Prostate gland (tissue), 2 donors: ENCODE measurements at regions not wholly inside any gene's neighbourhood (a gene's known extent, or its start where the extent isn't known, plus 50 kb on each side); places are given as distances from the start of the nearest gene placed in this dataset.
A peak's percentile ranks its signal among the peaks of the same experiment; 100 is the strongest.

Experiments
- CTCF ChIP-seq, 4 experiments: fragments of 200-600 bp in 2 of 4; fragments of 450-650 bp in 2 of 4; sonication (generic) in 2 of 4; IDR thresholded peaks; 1 replicate in 3 of 4; 2 replicates in 1 of 4; pipeline ENCODE4 v1.5.1; 2016 to 2019; ENCODE audit warnings: antibody characterized with exemption in 4 of 4, mild to moderate bottlenecking in 2 of 4, moderate library complexity in 2 of 4
- POLR2A ChIP-seq: fragments of 450-650 bp; IDR thresholded peaks from one replicate; pipeline ENCODE4 v1.6.1; 2016; ENCODE audit warnings: antibody characterized with exemption, mild to moderate bottlenecking
- POLR2AphosphoS5 ChIP-seq: sonication (generic); formaldehyde crosslinking; IDR thresholded peaks from one replicate; pipeline ENCODE4 v1.6.1; 2017; ENCODE audit warnings: antibody characterized with exemption

- TF ChIP-seq CTCF (IDR thresholded peaks at IDR 0.05) = no peak
- peak; percentile 30 for TF ChIP-seq POLR2AphosphoS5
- TF ChIP-seq POLR2A = no peak
Measured at GRCh38 chr18:34592961-34593382, 117.1 kb upstream of the DTNA start.
